Right lobe of liver (tissue), 4 donors: ENCODE measurements at regions not wholly inside any gene's neighbourhood (a gene's known extent, or its start where the extent isn't known, plus 50 kb on each side); places are given as distances from the start of the nearest gene placed in this dataset.

Experiments
- CTCF ChIP-seq, 4 donors: fragments of 200-600 bp in 3 of 4; fragments of 450-650 bp in 1 of 4; IDR thresholded peaks; one replicate each; pipeline versions ENCODE4 v1.5.1 to v1.8.0; 2016 to 2022; ENCODE audit warnings: antibody characterized with exemption in 4 of 4, mild to moderate bottlenecking in 2 of 4
- POLR2A ChIP-seq: fragments of 450-650 bp; IDR thresholded peaks from one replicate; pipeline ENCODE4 v1.6.1; 2017; ENCODE audit warnings: antibody characterized with exemption, mild to moderate bottlenecking
- donor health status: DM: no; HTN: no; CAD: no.
- donor health status: DM: no; HTN: no; CAD: no.
- donor health status: DM: no; HTN: yes; CAD: no.

GRCh38 chr4:159828687-159829086 lies 725.8 kb downstream of the RAPGEF2 start:
- no peak for TF ChIP-seq POLR2A
- no peak for TF ChIP-seq CTCF (IDR thresholded peaks at IDR 0.05)
